GM21619 (cell line): ENCODE measurements at regions not wholly inside any gene's neighbourhood (a gene's known extent, or its start where the extent isn't known, plus 50 kb on each side); places are given as distances from the start of the nearest gene placed in this dataset.
"Not testable (repeated sequence)": the region's sequence is repeated elsewhere in the genome, so short reads cannot be mapped to it uniquely, and the experiment has no call there.

ENCODE experiments used
- ATAC-seq: cut with Tn5 transposase; IDR thresholded peaks from one replicate; pipeline ENCODE4 v1.9.1; 2021; ENCODE audit not compliant: unreplicated experiment

- ATAC-seq = no peak
These were observed 218.7 kb downstream of the FOXD4L6 start for GRCh38 chr9:40909821-40910220.

DNA sequence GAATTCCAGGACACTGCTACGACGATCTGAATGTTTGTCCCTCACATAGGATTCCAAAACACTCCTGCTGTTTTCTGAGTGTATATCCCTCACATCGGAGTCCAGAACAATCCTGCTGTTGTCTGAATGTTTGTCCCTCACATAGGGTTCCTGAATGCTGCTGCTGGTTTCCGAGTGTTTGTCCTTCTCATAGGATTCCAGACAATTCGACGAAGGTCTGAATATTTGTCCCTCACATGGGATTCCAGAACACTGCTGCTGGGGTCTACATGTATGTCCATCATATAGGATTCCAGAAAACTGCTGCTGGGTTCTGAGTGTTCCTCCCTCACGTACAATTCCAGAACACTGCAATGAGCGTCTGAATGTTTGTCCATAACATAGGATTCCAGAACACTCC lies 219.4 kb downstream of the FOXD4L6 start:
- ATAC-seq = not testable (repeated sequence)

DNA sequence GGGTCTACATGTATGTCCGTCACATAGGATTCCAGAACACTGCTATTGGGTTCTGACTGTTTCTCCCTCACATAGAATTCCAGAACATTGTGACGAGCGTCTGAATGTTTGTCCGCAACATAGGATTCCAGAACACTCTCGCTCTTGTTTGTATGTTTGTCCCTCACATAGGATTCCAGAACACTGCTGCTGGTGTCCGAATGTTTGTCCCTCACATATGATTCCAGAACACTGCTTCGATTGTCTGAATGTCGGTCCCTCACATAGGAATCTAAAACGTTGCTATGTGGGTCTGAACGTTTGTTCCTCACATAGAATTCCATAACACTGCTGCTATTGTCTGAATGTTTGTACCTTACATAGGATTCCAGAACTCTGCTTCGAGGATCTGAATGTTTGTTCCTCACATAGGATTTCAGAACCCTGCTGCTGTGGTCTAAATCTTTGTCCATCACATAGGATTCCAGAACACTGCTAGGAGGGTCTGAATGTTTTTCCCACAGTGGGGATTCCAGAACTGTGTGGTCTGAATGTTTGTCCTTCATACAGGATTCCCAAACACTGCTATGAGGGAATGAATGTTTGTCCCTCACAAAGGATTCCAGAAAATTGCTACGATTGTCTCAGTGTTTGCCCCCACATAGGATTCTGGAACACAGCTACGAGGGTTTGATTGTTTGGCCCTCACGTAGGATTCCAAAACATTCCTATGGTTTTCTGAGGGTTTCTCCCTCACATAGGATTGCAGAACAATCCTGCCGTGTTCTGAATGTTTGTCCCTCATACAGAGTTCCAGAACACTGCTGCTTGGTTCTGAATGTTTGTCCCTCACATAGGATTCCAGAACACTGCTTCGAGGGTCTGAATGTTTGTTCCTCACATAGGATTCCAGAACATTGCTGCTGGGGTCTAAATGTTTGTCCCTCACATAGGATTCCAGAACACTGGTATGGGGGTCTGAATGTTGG lies 220.5 kb downstream of the FOXD4L6 start:
- ATAC-seq = no peak

DNA sequence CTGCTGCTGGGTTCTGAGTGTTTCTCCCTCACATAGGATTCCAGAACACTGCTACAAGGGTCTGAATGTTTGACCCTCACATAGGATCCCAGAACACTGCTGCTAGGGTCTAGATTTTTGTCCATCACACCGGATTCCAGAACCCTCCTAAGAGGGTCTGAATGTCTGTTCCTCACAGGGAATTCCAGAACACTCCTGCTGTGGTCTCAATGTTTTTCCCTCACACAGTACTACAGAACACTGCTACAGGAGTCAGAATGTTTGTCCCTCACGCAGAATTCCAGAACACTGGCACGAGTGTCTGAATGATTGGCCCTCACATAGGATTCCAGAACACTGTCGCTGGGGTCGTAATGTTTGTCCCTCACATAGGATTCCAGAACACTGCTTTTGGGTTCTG lies 221.6 kb downstream of the FOXD4L6 start:
- ATAC-seq = not testable (repeated sequence)

DNA sequence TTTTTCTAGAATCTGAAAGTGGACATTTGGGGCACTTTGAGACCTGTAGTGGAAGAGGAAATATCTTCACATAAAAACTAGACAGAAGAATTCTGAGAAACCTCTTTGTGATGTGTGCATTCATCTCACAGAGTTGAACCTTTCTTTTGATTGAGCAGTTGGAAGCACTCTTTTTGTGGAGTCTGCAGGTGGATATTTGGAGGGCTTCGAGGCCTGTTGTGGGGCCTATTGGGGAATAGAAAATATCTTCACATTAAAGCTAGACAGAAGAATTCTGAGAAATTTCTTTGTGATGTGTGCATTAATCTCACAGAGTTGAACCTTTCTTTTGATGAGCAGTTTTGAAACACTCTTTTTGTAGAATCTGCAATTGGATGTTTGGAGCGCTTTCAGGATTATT lies 236.2 kb downstream of the FOXD4L6 start:
- not testable (repeated sequence) for ATAC-seq

DNA sequence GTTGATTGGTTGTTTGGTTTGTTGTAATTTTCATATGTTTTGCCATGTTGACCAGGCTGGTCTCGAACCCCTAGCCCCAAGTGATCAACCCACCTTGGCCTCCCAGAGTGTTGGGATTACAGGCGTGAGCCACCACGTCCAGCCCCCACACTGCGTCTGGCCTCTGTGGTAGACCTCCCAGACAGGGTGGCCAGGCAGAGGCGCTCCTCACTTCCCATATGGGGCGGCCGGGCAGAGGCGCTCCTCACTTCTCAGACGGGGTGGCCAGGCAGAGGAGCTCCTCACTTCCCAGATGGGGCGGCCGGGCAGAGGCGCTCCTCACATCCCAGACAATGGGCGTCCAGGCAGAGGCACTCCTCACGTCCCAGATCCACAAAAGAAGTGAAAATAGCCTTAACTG lies 242.6 kb downstream of the FOXD4L6 start:
- ATAC-seq = not testable (repeated sequence)

DNA sequence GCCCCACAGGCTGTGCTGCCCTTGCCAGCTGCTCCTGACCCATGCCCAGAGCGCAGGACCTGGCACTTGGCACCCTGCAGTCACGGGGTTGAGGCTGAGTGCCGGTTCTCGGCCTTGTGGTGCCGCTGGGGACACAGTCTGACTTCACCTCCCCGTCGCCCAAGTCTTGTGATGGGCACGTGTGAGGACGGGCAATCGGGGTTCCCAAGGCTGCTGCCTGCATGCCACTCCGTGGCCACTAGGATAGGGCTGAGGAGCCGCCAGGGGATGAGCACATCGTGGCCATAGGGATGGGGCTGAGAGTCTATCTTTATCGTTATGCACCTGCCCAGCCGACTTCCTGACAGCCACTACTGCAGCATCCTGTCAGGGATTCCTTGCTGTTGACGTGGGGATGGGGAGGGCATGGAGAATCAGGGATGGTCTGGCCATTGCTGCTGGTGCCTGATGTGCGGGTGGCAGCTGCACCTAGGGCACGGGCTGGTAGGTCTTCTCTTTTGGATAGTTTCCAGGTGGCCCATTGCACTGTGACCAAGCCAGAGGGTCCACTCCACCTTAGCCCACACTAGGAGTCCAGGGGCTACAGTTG lies 243.5 kb downstream of the FOXD4L6 start:
- not testable (repeated sequence) for ATAC-seq

DNA sequence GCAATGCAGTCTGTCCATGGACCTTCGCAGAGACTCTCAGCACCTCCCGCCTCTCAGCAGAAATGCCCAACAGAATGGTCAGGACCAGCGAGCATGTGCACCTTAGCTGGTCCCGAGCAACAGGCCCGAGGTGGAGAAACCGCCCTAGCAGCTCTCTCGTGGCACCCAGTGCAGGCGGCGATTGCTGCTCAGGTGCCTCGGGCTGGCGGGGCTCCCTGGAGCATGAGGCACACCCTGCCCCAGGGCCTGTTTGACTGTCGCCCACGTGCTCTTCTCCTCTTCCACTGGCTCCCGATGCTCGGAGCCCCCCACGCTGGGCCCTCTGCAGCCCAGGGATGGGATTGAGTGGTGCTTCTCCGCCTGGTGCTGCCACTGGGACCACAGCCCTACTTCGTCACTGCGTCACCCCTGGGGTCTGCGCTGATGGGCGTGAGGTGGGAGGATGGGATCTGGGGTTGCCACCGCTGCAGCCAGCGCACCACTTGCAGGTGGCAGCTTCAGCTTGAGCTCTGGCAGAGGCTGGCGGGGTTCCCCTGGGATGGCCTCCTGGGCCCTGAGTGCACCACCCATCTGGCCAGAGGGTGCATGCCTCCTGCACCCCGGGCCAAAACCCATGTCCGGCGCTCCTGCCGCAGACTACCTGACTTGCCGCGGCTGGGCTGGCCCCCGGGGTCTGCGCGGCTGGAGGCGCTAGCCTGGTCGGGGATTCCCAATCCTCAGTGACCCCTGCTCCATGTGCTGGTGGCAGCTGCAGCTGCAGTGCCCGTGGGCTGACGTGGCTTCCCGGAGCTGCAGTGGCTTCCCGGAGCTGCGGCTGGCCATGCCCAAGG lies 244.2 kb downstream of the FOXD4L6 start:
- no peak for ATAC-seq

DNA sequence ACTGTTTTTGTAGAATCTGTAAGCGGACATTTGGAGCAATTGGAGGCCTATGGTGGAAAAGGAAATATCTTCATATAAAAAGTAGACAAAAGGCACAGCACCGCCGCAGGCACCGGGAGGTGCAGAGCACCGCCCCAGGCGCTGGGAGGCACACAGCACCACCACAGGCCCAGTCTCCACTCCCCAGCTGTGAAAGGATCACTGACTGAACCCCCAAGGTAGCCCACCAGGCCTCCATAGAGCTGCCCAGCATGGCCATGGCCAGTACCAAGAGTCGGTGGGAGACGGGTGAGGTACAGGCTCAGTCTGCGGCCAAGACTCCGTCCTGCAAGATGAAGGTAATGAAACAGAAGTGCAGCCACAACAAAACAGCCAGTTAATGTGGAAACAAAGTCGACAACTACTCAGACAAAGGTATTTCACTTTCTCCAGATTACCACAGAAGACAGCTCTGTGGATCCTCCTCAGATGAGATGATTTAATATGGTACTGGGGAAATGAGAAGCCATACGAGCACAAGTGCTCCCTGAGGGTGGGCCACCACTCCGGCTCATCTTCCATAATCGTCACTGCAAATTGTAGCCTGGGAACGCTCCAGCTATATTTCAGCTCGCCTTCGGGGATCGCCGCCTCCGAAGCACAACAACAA lies 244.9 kb downstream of the FOXD4L6 start:
- not testable (repeated sequence) for ATAC-seq

DNA sequence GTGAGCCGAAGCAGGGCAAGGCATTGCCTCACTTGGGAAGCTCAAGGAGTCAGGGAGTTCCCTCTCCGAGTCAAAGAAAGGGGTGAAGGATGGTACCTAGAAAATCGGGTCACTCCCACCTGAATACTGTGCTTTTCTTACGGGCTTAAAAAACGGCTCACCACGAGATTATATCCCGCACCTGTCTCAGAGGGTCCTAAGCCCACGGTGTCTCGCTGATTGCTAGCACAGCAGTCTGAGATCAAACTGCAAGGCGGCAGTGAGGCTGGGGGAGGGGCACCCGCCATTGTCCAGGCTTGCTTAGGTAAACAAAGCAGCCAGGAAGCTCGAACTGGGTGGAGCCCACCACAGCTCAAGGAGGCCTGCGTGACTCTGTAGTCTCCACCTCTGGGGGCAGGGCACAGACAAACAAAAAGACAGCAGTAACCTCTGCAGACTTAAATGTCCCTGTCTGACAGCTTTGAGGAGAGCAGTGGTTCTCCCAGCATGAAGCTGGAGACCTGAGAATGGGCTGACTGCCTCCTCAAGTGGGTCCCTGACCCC lies 254.7 kb downstream of the FOXD4L6 start:
- not testable (repeated sequence) for ATAC-seq

DNA sequence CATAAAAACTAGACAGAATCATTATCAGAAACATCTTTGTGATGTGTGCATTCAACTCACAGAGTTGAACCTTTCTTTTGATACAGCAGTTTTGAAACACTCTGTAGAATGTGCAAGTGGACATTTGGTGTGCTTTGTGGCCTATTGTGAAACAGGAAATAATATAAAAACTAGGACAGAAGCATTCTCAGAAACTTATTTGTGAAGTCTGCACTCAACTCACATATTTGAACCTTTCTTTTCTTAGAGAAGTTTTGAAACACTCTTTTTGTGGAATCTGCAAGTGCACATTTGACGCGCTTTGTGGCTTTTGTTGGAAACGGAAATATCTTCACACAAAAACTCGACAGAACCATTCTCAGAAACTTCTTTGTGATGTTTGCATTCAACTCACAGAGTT lies 260.0 kb downstream of the FOXD4L6 start:
- ATAC-seq = not testable (repeated sequence)
